WTC11 (cell line): ENCODE measurements at regions not wholly inside any gene's neighbourhood (a gene's known extent, or its start where the extent isn't known, plus 50 kb on each side); places are given as distances from the start of the nearest gene placed in this dataset.

ENCODE experiments used
- ATAC-seq: fragments of 200-7000 bp; cut with Tn5 transposase; 2 replicates; pipeline ENCODE4 v1.10.0; 2021; ENCODE audit warnings: mild to moderate bottlenecking, moderate library complexity
- CTCF ChIA-PET: fragments of 300-600 bp; sonication (Branson Sonifier 250); formaldehyde crosslinking; loops from one replicate; lab custom pipeline; 2021; ENCODE audit warnings: antibody characterized with exemption; lab: Charles Lee
- POLR2A ChIA-PET: fragments of 350-600 bp; sonication (Branson Sonifier 250); formaldehyde crosslinking; loops from one replicate; lab custom pipeline; 2021; ENCODE audit warnings: antibody characterized with exemption; lab: Charles Lee
- DNase-seq: peaks from one replicate; pipeline ENCODE4 v3.0.0; 2021; ENCODE audit warnings: low spot score
- H3K27ac Mint-ChIP-seq: 2 replicates; pipeline ENCODE4 v1.8.0; 2021; ENCODE audit warnings: mixed read lengths
- H3K27me3 Mint-ChIP-seq: 2 replicates; pipeline ENCODE4 v1.8.0; 2021; ENCODE audit warnings: low read depth, mild to moderate bottlenecking, moderate library complexity, mixed read lengths
- H3K36me3 Mint-ChIP-seq: 2 replicates; pipeline ENCODE4 v1.8.0; 2021; ENCODE audit warnings: mixed read lengths
- H3K4me1 Mint-ChIP-seq: 2 replicates; pipeline ENCODE4 v1.8.0; 2022; ENCODE audit warnings: mixed read lengths
- H3K4me3 Mint-ChIP-seq: 2 replicates; pipeline ENCODE4 v1.8.0; 2021; ENCODE audit warnings: mild to moderate bottlenecking, moderate library complexity, mixed read lengths
- H3K9me3 Mint-ChIP-seq: 2 replicates; pipeline ENCODE4 v1.8.0; 2021; ENCODE audit warnings: mixed read lengths
- ESRRA ChIP-seq: sonication (generic); formaldehyde crosslinking; IDR thresholded peaks from 2 replicates; pipeline ENCODE4 v1.8.1; 2022; ENCODE audit warnings: mild to moderate bottlenecking, missing genetic modification reagents, borderline replicate concordance
- GTF2I ChIP-seq: fragments of 250-450 bp; sonication (Bioruptor Pico); conservative IDR thresholded peaks from 2 replicates; pipeline ENCODE4 v1.4.0; 2021; ENCODE audit warnings: mild to moderate bottlenecking
- IRF2 ChIP-seq: sonication (generic); formaldehyde crosslinking; IDR thresholded peaks from 2 replicates; pipeline ENCODE4 v1.8.0; 2022; ENCODE audit warnings: low read depth, missing genetic modification reagents, borderline replicate concordance
- TCF7 ChIP-seq: sonication (generic); formaldehyde crosslinking; IDR thresholded peaks from 2 replicates; pipeline ENCODE4 v1.8.0; 2022; ENCODE audit warnings: mild to moderate bottlenecking, low read depth, missing genetic modification reagents, moderate library complexity
- TEAD4 ChIP-seq: sonication (generic); formaldehyde crosslinking; IDR thresholded peaks from 2 replicates; pipeline ENCODE4 v1.8.0; 2022; ENCODE audit warnings: mild to moderate bottlenecking, missing genetic modification reagents
- TP53 ChIP-seq: sonication (generic); formaldehyde crosslinking; IDR thresholded peaks from 2 replicates; pipeline ENCODE4 v1.8.1; 2023; ENCODE audit warnings: mild to moderate bottlenecking, missing genetic modification reagents
- ZBTB21 ChIP-seq: sonication (generic); formaldehyde crosslinking; IDR thresholded peaks from 2 replicates; pipeline ENCODE4 v1.8.1; 2023; ENCODE audit warnings: mild to moderate bottlenecking, missing genetic modification reagents, borderline replicate concordance
- ZNF121 ChIP-seq: sonication (generic); formaldehyde crosslinking; IDR thresholded peaks from 2 replicates; pipeline ENCODE4 v1.8.0; 2023; ENCODE audit warnings: missing genetic modification reagents
- ZNF232 ChIP-seq: sonication (generic); formaldehyde crosslinking; IDR thresholded peaks from 2 replicates; pipeline ENCODE4 v1.8.0; 2022; ENCODE audit warnings: mild to moderate bottlenecking, missing genetic modification reagents
- ZNF671 ChIP-seq: fragments of 250-450 bp; sonication (Bioruptor Pico); IDR thresholded peaks from 2 replicates; pipeline ENCODE4 v1.8.0; 2021; ENCODE audit warnings: mild to moderate bottlenecking
- TF ChIP-seq, protein P1 (sequence below): fragments of 250-450 bp; sonication (Bioruptor Pico); IDR thresholded peaks from 2 replicates; pipeline ENCODE4 v1.9.0; 2021; ENCODE audit warnings: moderate library complexity, mild to moderate bottlenecking, inconsistent platforms, borderline replicate concordance
- TF ChIP-seq, protein P2 (sequence below): sonication (generic); formaldehyde crosslinking; IDR thresholded peaks from 2 replicates; pipeline ENCODE4 v1.8.0; 2022; ENCODE audit warnings: mild to moderate bottlenecking, missing genetic modification reagents
- TF ChIP-seq, protein P3 (sequence below): fragments of 250-450 bp; sonication (Bioruptor Pico); IDR thresholded peaks from 2 replicates; pipeline ENCODE4 v1.9.0; 2021; ENCODE audit warnings: mild to moderate bottlenecking
- TF ChIP-seq, protein P4 (sequence below): sonication (generic); formaldehyde crosslinking; IDR thresholded peaks from 2 replicates; pipeline ENCODE4 v1.8.0; 2022; ENCODE audit warnings: missing genetic modification reagents
- TF ChIP-seq, protein P5 (sequence below): sonication (generic); formaldehyde crosslinking; IDR thresholded peaks from 2 replicates; pipeline ENCODE4 v1.8.0; 2022; ENCODE audit warnings: mild to moderate bottlenecking, missing genetic modification reagents

DNA sequence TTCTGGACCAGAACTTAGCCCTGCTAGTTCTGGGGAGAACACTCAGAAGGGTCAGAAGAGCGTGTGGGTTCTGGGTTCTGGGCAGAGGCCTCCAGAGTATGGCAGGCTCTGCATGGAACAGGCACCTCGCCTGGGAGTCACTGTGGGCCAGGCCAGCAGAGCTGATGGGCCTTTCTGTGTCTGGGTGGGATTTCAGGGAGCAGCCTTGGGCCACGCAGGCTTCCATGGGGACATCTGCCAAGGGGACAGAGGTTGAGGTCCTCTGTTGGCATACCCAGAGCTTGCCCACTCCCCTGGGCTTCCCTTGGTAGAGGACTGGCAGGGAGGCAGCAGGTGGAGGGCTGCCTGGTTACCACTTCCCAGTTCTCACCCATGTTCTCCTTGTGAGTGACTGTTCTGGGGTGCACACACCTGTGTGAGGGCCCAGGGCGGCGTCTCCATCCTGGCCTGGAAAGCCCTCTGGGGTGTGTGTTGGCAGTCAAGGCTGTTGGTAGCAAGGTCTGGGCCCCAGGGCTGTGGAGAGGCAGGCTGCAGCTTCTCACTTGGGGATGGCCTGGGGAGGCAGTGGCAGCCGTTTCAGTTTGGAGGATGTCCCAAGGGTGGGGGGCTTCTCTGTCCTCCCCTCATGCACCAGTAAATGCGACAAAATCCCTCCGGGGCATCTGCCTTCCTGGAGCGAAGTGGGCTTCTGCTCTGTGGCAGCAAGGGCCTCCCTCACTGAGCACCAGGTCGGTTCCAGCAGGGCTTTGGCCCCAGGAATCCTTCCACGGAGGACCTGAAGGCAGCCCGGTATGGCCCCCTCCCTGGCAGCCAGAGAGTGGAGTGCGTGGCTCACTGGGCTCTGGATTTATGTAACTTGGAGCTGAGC lies 74.6 kb upstream of the HDAC4 start (continued):
- TF ChIP-seq, protein P1, sequence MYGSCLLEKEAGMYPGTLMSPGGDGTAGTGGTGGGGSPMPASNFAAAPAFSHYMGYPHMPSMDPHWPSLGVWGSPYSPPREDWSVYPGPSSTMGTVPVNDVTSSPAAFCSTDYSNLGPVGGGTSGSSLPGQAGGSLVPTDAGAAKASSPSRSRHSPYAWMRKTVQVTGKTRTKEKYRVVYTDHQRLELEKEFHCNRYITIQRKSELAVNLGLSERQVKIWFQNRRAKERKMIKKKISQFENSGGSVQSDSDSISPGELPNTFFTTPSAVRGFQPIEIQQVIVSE (CRISPR knock-in tag): no peak
- TF ChIP-seq ZNF121 (CRISPR knock-in tag): no peak

DNA sequence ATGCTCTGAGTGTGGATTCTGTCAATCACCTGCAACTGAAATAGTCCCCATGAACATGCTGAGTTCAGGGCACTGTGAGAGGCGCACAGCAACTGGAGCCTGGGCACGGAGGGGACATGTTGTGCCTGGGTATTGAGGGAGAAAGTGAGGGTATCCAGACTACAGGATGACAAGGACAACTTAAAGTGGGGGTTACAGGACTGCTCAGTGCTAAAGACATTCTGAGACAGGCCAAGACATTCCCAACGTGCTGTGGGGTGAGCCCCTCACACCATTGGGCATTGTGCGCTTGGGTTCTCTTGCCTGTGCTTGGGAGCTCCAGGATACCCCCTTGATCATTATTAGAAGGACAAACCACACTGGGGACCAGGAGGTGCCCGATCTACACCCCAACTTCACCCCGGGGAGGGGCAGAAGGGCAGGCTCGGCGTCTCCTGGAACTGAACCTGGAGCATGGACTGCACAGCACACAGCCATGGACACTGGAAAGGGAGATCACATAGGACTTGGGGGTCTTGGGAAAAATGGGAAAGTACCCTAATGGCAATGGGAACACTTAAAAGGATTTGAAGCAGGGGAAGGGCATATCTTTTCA lies 72.5 kb upstream of the HDAC4 start:
- Mint-ChIP-seq H3K27ac (no peak overlapping the region), H3K36me3 (peaks cover 5% of the 10 kb centered on the region), H3K4me3 (no peak overlapping the region), H3K9me3 (peaks cover 32% of the 10 kb centered on the region), H3K27me3 (peaks cover 3% of the 10 kb centered on the region), H3K4me1 (no peaks in the 10 kb centered on the region)
- TF ChIP-seq, protein P2, sequence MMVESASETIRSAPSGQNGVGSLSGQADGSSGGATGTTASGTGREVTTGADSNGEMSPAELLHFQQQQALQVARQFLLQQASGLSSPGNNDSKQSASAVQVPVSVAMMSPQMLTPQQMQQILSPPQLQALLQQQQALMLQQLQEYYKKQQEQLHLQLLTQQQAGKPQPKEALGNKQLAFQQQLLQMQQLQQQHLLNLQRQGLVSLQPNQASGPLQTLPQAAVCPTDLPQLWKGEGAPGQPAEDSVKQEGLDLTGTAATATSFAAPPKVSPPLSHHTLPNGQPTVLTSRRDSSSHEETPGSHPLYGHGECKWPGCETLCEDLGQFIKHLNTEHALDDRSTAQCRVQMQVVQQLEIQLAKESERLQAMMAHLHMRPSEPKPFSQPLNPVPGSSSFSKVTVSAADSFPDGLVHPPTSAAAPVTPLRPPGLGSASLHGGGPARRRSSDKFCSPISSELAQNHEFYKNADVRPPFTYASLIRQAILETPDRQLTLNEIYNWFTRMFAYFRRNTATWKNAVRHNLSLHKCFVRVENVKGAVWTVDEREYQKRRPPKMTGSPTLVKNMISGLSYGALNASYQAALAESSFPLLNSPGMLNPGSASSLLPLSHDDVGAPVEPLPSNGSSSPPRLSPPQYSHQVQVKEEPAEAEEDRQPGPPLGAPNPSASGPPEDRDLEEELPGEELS: no peak
- TF ChIP-seq ZNF232 (CRISPR knock-in tag) (no peak), ZBTB21 (CRISPR knock-in tag) (no peak), ZNF671 (CRISPR knock-in tag) (no peak), TP53 (CRISPR knock-in tag) (no peak), IRF2 (no peak), TEAD4 (CRISPR knock-in tag) (no peak), TCF7 (no peak), ESRRA (CRISPR knock-in tag) (no peak), GTF2I (CRISPR knock-in tag) (no peak)
- TF ChIP-seq, protein P3, sequence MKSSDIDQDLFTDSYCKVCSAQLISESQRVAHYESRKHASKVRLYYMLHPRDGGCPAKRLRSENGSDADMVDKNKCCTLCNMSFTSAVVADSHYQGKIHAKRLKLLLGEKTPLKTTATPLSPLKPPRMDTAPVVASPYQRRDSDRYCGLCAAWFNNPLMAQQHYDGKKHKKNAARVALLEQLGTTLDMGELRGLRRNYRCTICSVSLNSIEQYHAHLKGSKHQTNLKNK: no peak
- TF ChIP-seq, protein P4, sequence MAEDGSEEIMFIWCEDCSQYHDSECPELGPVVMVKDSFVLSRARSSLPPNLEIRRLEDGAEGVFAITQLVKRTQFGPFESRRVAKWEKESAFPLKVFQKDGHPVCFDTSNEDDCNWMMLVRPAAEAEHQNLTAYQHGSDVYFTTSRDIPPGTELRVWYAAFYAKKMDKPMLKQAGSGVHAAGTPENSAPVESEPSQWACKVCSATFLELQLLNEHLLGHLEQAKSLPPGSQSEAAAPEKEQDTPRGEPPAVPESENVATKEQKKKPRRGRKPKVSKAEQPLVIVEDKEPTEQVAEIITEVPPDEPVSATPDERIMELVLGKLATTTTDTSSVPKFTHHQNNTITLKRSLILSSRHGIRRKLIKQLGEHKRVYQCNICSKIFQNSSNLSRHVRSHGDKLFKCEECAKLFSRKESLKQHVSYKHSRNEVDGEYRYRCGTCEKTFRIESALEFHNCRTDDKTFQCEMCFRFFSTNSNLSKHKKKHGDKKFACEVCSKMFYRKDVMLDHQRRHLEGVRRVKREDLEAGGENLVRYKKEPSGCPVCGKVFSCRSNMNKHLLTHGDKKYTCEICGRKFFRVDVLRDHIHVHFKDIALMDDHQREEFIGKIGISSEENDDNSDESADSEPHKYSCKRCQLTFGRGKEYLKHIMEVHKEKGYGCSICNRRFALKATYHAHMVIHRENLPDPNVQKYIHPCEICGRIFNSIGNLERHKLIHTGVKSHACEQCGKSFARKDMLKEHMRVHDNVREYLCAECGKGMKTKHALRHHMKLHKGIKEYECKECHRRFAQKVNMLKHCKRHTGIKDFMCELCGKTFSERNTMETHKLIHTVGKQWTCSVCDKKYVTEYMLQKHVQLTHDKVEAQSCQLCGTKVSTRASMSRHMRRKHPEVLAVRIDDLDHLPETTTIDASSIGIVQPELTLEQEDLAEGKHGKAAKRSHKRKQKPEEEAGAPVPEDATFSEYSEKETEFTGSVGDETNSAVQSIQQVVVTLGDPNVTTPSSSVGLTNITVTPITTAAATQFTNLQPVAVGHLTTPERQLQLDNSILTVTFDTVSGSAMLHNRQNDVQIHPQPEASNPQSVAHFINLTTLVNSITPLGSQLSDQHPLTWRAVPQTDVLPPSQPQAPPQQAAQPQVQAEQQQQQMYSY: no peak
- TF ChIP-seq, protein P5, sequence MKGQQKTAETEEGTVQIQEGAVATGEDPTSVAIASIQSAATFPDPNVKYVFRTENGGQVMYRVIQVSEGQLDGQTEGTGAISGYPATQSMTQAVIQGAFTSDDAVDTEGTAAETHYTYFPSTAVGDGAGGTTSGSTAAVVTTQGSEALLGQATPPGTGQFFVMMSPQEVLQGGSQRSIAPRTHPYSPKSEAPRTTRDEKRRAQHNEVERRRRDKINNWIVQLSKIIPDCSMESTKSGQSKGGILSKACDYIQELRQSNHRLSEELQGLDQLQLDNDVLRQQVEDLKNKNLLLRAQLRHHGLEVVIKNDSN (CRISPR knock-in tag): no peak
- DNase-seq (no peak), ATAC-seq (no peak)
- ChIA-PET POLR2A (no interaction called here), CTCF (no interaction called here)

DNA sequence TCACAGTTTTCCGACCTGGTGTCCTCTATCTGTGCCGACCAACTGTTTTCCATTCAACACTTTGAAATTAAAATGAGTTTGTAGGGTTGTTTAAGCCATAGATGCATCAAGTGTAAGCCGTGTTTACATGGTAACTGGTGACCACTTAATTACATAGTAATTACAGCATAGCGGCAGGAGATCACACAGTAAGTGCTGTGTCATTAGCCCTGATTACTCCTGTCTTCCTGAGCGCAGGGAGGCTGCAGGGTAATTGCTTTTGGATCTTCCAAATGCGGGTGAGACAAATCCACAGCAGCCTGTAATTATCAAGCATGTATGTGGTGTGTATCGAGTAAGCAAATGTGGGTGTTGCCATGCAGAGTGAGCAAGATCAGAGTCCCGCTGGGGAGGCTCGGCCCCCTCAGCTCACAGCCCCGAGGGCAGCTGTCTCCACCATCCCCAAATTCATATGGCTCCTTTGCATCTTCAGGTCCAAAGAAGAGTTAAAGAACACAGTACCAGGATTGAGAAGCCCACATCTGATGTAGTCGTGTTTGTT lies 71.5 kb upstream of the HDAC4 start:
- TF ChIP-seq, protein P4: no peak
- no peak overlapping the region for H3K4me3 Mint-ChIP-seq
- peaks cover 32% of the 10 kb centered on the region for H3K9me3 Mint-ChIP-seq
- ATAC-seq (no peak), DNase-seq (no peak)
- ChIA-PET CTCF (no interaction called here), POLR2A (no interaction called here)
- H3K27ac Mint-ChIP-seq: no peak overlapping the region
- peaks cover 5% of the 10 kb centered on the region for H3K36me3 Mint-ChIP-seq
- H3K4me1 Mint-ChIP-seq: no peaks in the 10 kb centered on the region
- peaks cover 3% of the 10 kb centered on the region for H3K27me3 Mint-ChIP-seq
